ENCODE measurements at regions not wholly inside any gene's neighbourhood (a gene's known extent, or its start where the extent isn't known, plus 50 kb on each side); places are given as distances from the start of the nearest gene placed in this dataset.
"Not testable (repeated sequence)": the region's sequence is repeated elsewhere in the genome, so short reads cannot be mapped to it uniquely, and the experiment has no call there.

DNA sequence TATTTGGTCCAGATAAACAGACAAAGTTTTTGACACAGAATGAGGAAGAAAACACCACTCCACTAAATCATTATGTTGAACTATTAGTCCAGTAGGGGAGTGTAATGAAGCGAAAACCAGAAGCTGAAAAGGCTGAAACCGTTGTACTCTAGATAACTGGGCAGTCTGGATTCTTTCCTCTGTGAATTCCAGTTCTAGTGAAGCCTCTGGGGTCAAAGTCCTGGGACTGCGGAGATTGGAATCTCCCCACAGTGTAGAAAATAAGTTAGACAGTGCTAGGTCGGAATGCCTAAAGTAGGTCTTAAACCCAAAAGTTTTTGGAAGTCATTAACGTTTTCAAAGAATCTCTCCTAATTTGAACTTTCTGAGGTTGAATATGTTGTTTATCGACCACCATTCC, 1589.9 kb downstream of the REEP3 start:
- TF ChIP-seq POLR2A (IDR thresholded peaks at IDR 0.05; ENCODE audit: low read depth, low read length); POLR2AphosphoS5 (IDR thresholded peaks at IDR 0.05; ENCODE audit: low read depth, low read length); TAF1 (IDR thresholded peaks at IDR 0.05; ENCODE audit: borderline replicate concordance, low read depth, low read length): not testable (repeated sequence)

Data from GM12892 (cell line).